Dendritic cell treated with granulocyte-macrophage colony-stimulating factor and Interleukin-4, amounts not matched to agents 40 ng/mL and 50 ng/mL, for 4 days (primary cell): ENCODE measurements at regions not wholly inside any gene's neighbourhood (a gene's known extent, or its start where the extent isn't known, plus 50 kb on each side); places are given as distances from the start of the nearest gene placed in this dataset.

Source experiments
- H3K27ac Mint-ChIP-seq: one replicate; pipeline ENCODE4 v1.8.0; 2022; ENCODE audit warnings: mild to moderate bottlenecking, mixed read lengths
- H3K27me3 Mint-ChIP-seq: one replicate; pipeline ENCODE4 v1.8.0; 2022; ENCODE audit warnings: mild to moderate bottlenecking, mixed read lengths
- H3K36me3 Mint-ChIP-seq: one replicate; pipeline ENCODE4 v1.8.0; 2022; ENCODE audit warnings: low read depth, mixed read lengths
- H3K4me1 Mint-ChIP-seq: one replicate; pipeline ENCODE4 v1.8.0; 2022; ENCODE audit warnings: low read depth, mixed read lengths
- H3K4me3 Mint-ChIP-seq: one replicate; pipeline ENCODE4 v1.8.0; 2022; ENCODE audit warnings: mild to moderate bottlenecking, moderate library complexity, mixed read lengths
- H3K9me3 Mint-ChIP-seq: one replicate; pipeline ENCODE4 v1.8.0; 2022; ENCODE audit warnings: mixed read lengths
- intact Hi-C: fragments of 100-400 bp; cut with micrococcal nuclease; formaldehyde crosslinking; loops from one replicate; pipeline ENCODE4 v1.15.0; 2022

- Mint-ChIP-seq H3K9me3 (no peaks in the 10 kb centered on the region), H3K27me3 (no peaks in the 10 kb centered on the region), H3K4me3 (no peak overlapping the region), H3K36me3 (no peaks in the 10 kb centered on the region), H3K4me1 (peaks cover under 1% of the 10 kb centered on the region), H3K27ac (no peak overlapping the region)
- intact Hi-C loops: no loop called here
These were observed 404.4 kb downstream of the ARHGEF28 start for GRCh38 chr5:74030371-74030770.

GRCh38 chr5:74028976-74029375 lies 403.0 kb downstream of the ARHGEF28 start:
- Mint-ChIP-seq H3K27me3 (no peaks in the 10 kb centered on the region), H3K36me3 (no peaks in the 10 kb centered on the region), H3K4me1 (no peaks in the 10 kb centered on the region), H3K4me3 (no peak overlapping the region), H3K9me3 (no peaks in the 10 kb centered on the region), H3K27ac (no peak overlapping the region)
- intact Hi-C loops: no loop called here

- intact Hi-C loops: no loop called here
- no peaks in the 10 kb centered on the region for H3K36me3 Mint-ChIP-seq
- H3K4me3 Mint-ChIP-seq: no peak overlapping the region
- no peak overlapping the region for H3K27ac Mint-ChIP-seq
- H3K4me1 Mint-ChIP-seq: no peaks in the 10 kb centered on the region
- H3K27me3 Mint-ChIP-seq: no peaks in the 10 kb centered on the region
- H3K9me3 Mint-ChIP-seq: no peaks in the 10 kb centered on the region
These were observed 402.4 kb downstream of the ARHGEF28 start for GRCh38 chr5:74028406-74028805.

GRCh38 chr5:74027732-74028338 lies 401.8 kb downstream of the ARHGEF28 start:
- no peak overlapping the region for H3K4me3 Mint-ChIP-seq
- no peaks in the 10 kb centered on the region for H3K9me3 Mint-ChIP-seq
- intact Hi-C loops: no loop called here
- no peaks in the 10 kb centered on the region for H3K36me3 Mint-ChIP-seq
- H3K27ac Mint-ChIP-seq: no peak overlapping the region
- H3K27me3 Mint-ChIP-seq: peaks cover 1% of the 10 kb centered on the region
- H3K4me1 Mint-ChIP-seq: no peaks in the 10 kb centered on the region

- H3K4me3 Mint-ChIP-seq: no peak overlapping the region
- H3K27me3 Mint-ChIP-seq: peaks cover 2% of the 10 kb centered on the region
- H3K4me1 Mint-ChIP-seq: no peaks in the 10 kb centered on the region
- no peaks in the 10 kb centered on the region for H3K36me3 Mint-ChIP-seq
- no peaks in the 10 kb centered on the region for H3K9me3 Mint-ChIP-seq
- no peak overlapping the region for H3K27ac Mint-ChIP-seq
- intact Hi-C loops: no loop called here
These were observed 400.3 kb downstream of the ARHGEF28 start for GRCh38 chr5:74026310-74026709.

- Mint-ChIP-seq H3K36me3 (no peaks in the 10 kb centered on the region), H3K27ac (no peak overlapping the region), H3K4me3 (no peak overlapping the region), H3K27me3 (peaks cover 9% of the 10 kb centered on the region), H3K9me3 (no peaks in the 10 kb centered on the region), H3K4me1 (no peaks in the 10 kb centered on the region)
- intact Hi-C loops: no loop called here
These were observed 395.1 kb downstream of the ARHGEF28 start for GRCh38 chr5:74021126-74021525.

- H3K4me1 Mint-ChIP-seq: no peaks in the 10 kb centered on the region
These were observed 394.5 kb downstream of the ARHGEF28 start for GRCh38 chr5:74020503-74020902.

GRCh38 chr5:74019923-74020322 lies 393.9 kb downstream of the ARHGEF28 start:
- no peaks in the 10 kb centered on the region for H3K4me1 Mint-ChIP-seq
- no peak overlapping the region for H3K27ac Mint-ChIP-seq
- H3K9me3 Mint-ChIP-seq: no peaks in the 10 kb centered on the region
- H3K4me3 Mint-ChIP-seq: no peak overlapping the region
- intact Hi-C loops: no loop called here
- H3K27me3 Mint-ChIP-seq: peaks cover 9% of the 10 kb centered on the region
- no peaks in the 10 kb centered on the region for H3K36me3 Mint-ChIP-seq

More at GRCh38 chr5:74020503-74020902, 394.5 kb downstream of the ARHGEF28 start:
- H3K27me3 Mint-ChIP-seq: peaks cover 9% of the 10 kb centered on the region
- no peak overlapping the region for H3K4me3 Mint-ChIP-seq
- intact Hi-C loops: no loop called here
- H3K27ac Mint-ChIP-seq: no peak overlapping the region
- H3K9me3 Mint-ChIP-seq: no peaks in the 10 kb centered on the region
- no peaks in the 10 kb centered on the region for H3K36me3 Mint-ChIP-seq

GRCh38 chr5:74017786-74018211 lies 391.8 kb downstream of the ARHGEF28 start:
- Mint-ChIP-seq H3K27ac (no peak overlapping the region), H3K4me1 (no peaks in the 10 kb centered on the region), H3K27me3 (peaks cover 9% of the 10 kb centered on the region), H3K36me3 (no peaks in the 10 kb centered on the region), H3K4me3 (no peak overlapping the region), H3K9me3 (no peaks in the 10 kb centered on the region)
- intact Hi-C loops: no loop called here

- Mint-ChIP-seq H3K36me3 (no peaks in the 10 kb centered on the region), H3K27ac (no peak overlapping the region), H3K9me3 (no peaks in the 10 kb centered on the region), H3K4me3 (no peak overlapping the region), H3K27me3 (peaks cover 8% of the 10 kb centered on the region), H3K4me1 (no peaks in the 10 kb centered on the region)
- intact Hi-C loops: no loop called here
These were observed 391.1 kb downstream of the ARHGEF28 start for GRCh38 chr5:74017112-74017511.

- H3K27ac Mint-ChIP-seq: no peak overlapping the region
- H3K36me3 Mint-ChIP-seq: no peaks in the 10 kb centered on the region
- H3K4me1 Mint-ChIP-seq: no peaks in the 10 kb centered on the region
- intact Hi-C loops: no loop called here
- H3K4me3 Mint-ChIP-seq: no peak overlapping the region
- peaks cover 8% of the 10 kb centered on the region for H3K27me3 Mint-ChIP-seq
- no peaks in the 10 kb centered on the region for H3K9me3 Mint-ChIP-seq
These were observed 390.4 kb downstream of the ARHGEF28 start for GRCh38 chr5:74016373-74016772.

- H3K9me3 Mint-ChIP-seq: no peaks in the 10 kb centered on the region
- H3K27me3 Mint-ChIP-seq: peaks cover 8% of the 10 kb centered on the region
These were observed 389.7 kb downstream of the ARHGEF28 start for GRCh38 chr5:74015716-74016115.

GRCh38 chr5:74013222-74013621 lies 387.2 kb downstream of the ARHGEF28 start:
- H3K36me3 Mint-ChIP-seq: no peaks in the 10 kb centered on the region

More at GRCh38 chr5:74015716-74016115, 389.7 kb downstream of the ARHGEF28 start:
- intact Hi-C loops: no loop called here
- Mint-ChIP-seq H3K4me1 (no peaks in the 10 kb centered on the region), H3K27ac (no peak overlapping the region), H3K4me3 (no peak overlapping the region), H3K36me3 (no peaks in the 10 kb centered on the region)

GRCh38 chr5:74009502-74009901 lies 383.5 kb downstream of the ARHGEF28 start:
- H3K27me3 Mint-ChIP-seq: peaks cover 1% of the 10 kb centered on the region
- no peak overlapping the region for H3K4me3 Mint-ChIP-seq
- no peaks in the 10 kb centered on the region for H3K4me1 Mint-ChIP-seq
- no peaks in the 10 kb centered on the region for H3K36me3 Mint-ChIP-seq
- no peak overlapping the region for H3K27ac Mint-ChIP-seq
- intact Hi-C loops: no loop called here
- H3K9me3 Mint-ChIP-seq: no peaks in the 10 kb centered on the region

More at GRCh38 chr5:74013222-74013621, 387.2 kb downstream of the ARHGEF28 start:
- intact Hi-C loops: no loop called here
- no peak overlapping the region for H3K4me3 Mint-ChIP-seq
- H3K27me3 Mint-ChIP-seq: peaks cover 3% of the 10 kb centered on the region
- H3K27ac Mint-ChIP-seq: no peak overlapping the region
- no peaks in the 10 kb centered on the region for H3K4me1 Mint-ChIP-seq
- H3K9me3 Mint-ChIP-seq: no peaks in the 10 kb centered on the region

- Mint-ChIP-seq H3K4me3 (no peak overlapping the region), H3K36me3 (no peaks in the 10 kb centered on the region), H3K27ac (no peak overlapping the region), H3K9me3 (no peaks in the 10 kb centered on the region), H3K27me3 (no peaks in the 10 kb centered on the region), H3K4me1 (no peaks in the 10 kb centered on the region)
- intact Hi-C loops: no loop called here
These were observed 381.2 kb downstream of the ARHGEF28 start for GRCh38 chr5:74007193-74007592.
